DMS 273 treated with DMSO at 0.1 percent for 48 hours (cell line): ENCODE measurements at regions not wholly inside any gene's neighbourhood (a gene's known extent, or its start where the extent isn't known, plus 50 kb on each side); places are given as distances from the start of the nearest gene placed in this dataset.
"Not testable (repeated sequence)": the region's sequence is repeated elsewhere in the genome, so short reads cannot be mapped to it uniquely, and the experiment has no call there.

Experiments used
- DNase-seq: peaks from one replicate; lab custom pipeline; 2025; lab: John Stamatoyannopoulos, UW

GRCh38 chr16:59096682-59097081, 362.6 kb upstream of the GOT2 start:
- not testable (repeated sequence) for DNase-seq

DNA sequence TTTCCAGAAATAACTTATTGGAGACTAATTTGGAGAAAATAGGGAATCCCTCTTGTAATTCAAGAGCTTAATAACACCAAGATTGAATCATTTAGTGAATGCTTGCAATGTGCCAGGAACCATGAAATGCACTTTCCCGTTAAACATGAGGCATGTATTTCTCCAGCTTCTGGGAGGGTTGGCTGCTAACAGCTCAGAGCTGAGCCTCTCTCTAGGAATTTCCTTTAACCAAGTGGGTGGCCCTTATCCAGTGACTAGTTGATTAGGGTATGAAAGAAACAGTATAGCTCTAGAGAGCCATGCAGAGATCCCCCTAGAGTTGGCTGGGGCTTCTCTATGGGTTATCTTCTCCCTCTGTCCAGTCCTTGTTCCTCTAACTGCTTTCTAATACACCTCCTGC, 356.4 kb upstream of the GOT2 start:
- DNase-seq: no peak

GRCh38 chr16:59088431-59088830, 354.3 kb upstream of the GOT2 start:
- no peak for DNase-seq

DNA sequence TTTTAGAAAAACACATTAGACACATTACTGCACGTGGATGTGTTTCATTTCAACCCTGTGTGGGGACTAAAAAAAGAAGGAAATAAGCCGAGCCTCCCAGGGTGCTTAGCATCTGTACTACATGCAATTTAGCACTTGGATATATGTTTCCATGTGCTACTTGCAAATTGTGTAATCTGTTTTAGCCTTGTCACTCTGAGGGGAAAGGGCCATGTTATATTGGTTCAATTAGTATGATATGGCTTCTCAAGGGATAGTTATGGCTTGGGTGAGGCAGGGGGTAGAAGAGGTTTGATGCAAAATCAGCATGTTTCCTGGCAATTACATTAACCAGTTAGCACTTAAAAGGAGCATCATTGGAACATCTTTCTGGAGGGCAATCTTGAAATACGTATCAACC, 353.5 kb upstream of the GOT2 start:
- DNase-seq: no peak

- no peak for DNase-seq
These were observed 333.1 kb upstream of the GOT2 start for GRCh38 chr16:59067205-59067604.

DNA sequence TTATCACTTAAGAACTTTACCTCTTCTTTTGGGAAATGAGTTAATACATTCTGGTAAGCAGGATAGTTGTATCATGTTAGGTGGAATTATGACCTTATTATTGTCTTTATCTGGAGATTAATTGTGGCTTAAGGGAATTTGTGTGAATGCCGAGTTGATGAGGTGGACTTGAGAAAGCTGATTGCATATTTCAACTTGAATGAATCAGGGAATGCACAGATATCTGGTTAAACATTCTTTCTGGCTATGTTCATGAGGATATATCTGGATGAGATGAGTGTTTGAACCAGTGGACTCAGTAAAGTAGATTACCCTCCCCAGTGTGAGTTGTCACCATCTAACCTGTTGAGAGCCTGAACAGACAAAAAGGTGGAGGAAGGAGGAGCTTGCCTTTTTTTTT, 326.1 kb upstream of the GOT2 start:
- no peak for DNase-seq

- no peak for DNase-seq
These were observed 324.1 kb upstream of the GOT2 start for GRCh38 chr16:59058250-59058649.

DNA sequence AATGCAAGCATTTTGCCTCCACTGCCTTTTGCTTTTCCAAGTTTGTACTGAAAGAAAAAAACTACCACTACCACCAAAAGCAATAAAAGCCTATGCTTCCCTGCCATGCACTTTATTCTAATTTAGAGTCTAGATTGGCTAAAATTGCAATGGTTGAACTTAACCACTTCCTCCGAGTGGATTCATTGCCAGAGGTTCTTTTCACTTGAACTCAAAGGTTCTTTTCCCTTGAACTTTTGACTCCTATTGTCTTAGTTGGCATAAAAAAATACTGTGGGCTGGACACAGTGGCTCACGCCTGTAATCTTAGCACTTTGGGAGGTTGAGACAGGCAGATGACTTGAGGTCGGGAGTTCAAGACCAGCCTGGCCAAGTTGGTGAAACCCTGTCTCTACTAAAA, 319.8 kb upstream of the GOT2 start:
- no peak for DNase-seq

DNA sequence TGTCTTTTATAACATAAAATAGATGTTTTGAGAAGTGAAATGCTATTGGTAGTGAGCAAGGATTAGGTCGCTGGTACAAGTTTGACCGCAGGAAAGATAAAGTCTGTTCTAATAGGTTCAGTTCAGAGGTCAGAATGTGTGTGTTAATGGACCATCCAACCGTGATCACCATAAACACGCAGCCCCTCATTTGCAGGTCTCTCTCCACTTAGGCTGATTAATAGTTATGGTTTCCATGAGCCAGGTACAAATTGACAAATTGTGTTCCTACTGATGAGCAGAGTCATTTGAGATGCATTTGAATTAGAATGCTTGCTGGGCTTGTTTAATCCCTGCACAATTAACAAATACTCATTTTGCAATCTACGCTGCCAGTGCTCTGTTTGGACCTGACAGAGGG, 318.1 kb upstream of the GOT2 start:
- DNase-seq: no peak

DNA sequence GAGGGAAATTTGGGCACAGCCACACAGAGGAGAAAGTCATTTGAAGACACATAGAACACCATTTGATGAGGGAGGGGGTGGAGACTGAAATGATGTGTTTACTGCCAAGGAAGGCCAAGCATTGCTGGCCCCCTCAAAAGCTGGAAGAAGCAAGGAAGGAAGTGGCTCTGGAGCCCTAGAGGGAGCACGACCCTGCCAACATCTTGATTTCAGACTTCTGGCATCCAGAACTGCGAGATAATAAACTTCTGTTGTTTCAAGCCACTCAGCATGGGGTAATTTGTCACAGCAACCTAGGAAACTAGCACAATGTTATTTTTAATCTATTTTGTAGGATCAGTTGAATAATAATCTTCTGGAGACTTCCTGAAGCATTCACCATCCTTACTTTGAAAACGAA, 314.8 kb upstream of the GOT2 start:
- DNase-seq: no peak

DNA sequence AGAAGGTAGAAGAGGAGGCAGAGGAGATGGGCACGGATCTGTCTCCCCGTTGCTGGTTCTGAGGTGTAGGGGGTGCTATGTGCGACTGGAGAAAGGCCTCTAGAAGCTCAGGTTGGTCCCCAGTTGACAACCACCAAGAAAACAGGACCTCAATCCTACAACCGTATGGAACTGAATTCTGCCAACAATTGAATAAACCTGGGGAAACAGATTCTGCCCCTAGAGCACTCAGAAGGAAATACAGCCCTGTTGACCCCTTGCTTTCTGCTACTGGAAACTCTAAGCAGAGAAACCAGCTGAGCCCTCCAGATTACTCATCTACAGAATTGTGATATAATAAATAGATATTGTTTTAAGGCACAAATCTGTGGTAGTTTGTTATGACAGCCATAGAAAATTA, 313.0 kb upstream of the GOT2 start:
- DNase-seq: no peak

DNA sequence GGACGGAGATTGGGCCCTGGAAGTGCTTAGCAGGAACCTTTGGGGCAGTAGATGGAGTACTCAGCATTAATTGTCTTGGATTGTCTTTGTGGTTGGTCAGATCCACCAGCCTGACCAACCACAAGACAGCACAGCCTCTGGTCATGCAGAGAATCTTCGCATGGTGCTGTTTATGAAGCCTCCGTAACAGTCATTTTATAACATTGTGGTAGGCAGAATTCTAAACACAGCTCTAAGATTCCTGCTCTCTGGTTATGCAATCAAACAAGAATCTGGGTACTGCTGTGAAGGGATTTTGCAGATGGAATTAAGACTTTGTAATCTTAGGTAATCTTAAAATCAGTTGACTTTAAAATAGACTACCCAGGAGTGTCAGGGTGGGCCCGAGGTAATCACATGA, 312.2 kb upstream of the GOT2 start:
- DNase-seq: no peak

DNA sequence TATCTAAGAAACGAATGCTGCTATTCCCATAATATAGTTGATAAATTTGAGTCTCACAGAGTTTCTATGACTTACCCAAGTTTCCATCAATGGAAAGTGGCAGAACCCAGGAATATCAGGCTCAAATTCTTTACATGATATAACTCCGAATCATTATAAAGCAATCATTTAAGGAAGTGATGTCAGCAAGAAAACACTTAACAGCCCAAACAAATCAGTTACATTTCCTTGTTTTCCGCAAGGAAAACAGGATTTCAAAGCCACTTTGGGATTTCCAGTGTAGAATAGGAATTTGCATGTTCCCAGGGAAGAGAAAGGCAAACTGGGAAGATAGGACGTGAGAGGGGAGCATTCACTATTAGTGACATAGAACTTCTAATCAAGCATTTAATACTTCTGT, 311.4 kb upstream of the GOT2 start:
- DNase-seq: no peak

DNA sequence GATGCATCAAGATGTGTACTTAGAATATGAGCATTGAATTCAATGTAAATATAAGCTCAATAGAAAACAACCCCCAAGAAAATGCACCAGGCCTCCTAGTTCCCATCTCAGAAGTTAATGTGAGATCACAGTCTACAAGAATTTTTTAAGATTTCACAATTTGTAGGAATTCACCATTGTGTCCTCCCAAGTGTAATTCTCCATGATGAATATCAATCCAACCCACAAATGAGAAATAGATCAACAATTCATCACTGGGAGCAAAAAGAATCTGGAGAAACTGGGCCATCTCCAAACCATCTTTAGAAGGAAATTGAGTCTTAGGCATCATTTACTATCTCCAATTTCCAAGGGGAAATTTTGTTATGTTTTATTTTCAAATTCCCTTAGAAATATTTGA, 310.5 kb upstream of the GOT2 start:
- DNase-seq: no peak

DNA sequence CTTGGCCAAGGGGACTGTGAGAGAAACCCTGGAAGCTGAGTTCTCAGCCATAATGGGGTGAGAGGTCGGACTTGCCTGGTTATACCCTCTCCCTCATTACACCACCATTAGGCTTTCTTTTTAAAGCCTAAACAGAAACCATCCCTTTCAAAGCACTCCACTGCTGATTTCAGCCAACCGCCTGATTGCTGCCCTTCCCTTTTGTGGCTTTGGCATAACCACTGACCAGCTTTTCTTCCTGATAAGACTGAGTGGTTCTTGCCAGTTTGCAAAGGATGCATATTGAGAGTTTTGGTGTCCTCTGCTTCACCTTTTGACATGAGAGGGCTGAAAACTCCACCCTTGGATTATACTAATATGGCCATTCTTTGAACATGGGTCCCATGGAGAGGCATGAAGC, 308.2 kb upstream of the GOT2 start:
- DNase-seq: no peak

DNA sequence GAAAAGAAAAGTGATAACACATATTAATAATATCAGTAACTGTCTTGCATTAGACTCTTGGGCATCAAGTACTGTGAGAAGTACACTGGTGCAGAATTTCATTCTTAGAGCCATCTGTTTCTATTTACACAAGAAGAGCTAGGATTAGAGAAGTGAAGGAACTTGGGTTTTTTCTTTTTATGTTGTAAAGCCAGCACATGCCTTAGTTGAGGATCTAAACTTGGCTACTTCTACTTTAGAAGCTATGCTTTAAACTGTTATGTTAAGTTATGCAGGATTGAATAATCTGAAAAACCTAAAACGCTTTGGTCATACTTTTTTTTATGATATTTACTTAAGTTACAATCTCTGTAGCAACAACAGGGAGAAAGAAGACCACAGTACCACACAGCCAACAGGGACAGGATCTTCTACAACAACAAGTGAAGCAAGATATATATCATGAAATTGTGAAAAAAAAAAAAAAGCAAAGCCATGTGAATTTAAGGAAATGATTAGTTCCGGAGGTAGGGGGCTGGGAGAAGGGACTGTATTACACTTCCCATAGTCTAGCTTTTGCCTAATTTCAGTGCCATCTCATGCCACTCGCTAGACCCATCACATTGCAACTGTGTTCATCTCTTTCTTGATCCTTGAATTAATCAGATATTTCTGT, 305.1 kb upstream of the GOT2 start:
- DNase-seq: peak; percentile 28

- DNase-seq: no peak
These were observed 296.9 kb upstream of the GOT2 start for GRCh38 chr16:59030923-59031485.

DNA sequence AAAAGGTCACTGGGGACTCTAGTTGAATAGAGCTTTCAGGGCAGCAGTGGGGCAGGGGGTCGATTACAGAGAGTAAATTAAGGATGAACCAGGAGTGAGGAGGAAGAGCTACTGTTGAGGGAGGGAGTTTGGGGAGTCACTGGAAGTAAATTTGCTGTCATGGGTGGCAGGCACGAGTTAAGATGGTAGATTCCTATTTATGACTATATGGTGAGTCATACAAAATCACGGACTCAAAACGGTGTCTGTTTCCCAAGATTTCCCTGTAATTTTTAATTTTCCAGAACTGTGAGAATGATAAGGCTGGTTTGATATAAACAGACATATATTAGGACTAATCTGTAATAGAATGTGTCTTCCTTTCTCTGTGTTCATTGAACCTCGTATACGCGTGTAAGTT, 287.6 kb upstream of the GOT2 start:
- no peak for DNase-seq

- DNase-seq: no peak
These were observed 279.8 kb upstream of the GOT2 start for GRCh38 chr16:59013930-59014329.

DNA sequence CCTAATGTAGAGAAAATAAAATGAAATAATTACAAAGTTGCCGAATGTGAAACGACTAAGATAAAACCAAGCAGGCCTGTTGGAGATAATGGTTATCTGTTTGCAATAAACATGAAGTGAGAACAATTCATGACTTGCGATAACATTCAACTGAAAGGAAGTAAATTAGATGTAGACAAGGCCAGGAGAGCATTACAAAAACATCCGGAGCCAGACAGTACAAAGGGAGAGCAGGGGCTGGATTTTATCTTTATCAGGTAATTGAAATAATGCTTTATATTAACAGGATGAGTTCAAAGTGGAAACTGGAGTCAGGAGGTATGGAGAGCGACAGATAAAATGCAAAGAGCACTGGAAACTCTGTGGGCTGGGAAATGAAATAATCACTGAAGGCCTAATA, 265.6 kb upstream of the GOT2 start:
- DNase-seq: no peak

GRCh38 chr16:58992755-58993154, 258.6 kb upstream of the GOT2 start:
- not testable (repeated sequence) for DNase-seq

GRCh38 chr16:58983181-58983965, 249.3 kb upstream of the GOT2 start:
- DNase-seq: not testable (repeated sequence)

DNA sequence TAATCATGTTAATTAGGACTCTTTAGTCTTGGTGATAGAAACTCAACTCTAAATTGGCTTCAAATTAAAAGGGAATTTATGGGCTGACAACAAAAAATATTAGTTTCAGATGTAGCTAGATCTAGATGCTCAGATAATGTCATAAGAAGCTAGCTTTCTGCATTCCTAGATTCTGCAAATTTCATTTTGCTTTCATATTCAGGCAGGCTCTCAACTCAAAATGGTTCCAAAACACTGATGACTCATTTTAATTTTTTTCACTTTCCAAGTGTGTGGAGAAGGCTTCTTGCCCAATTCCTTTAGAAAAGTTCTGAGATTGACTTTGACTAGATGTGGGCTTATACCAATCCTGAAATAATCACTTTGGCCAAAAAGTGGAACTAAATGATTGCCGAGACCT, 236.7 kb upstream of the GOT2 start:
- no peak for DNase-seq

GRCh38 chr16:58963479-58963878, 229.4 kb upstream of the GOT2 start:
- no peak for DNase-seq
